Neural cell (in vitro differentiated cells): ENCODE measurements at regions not wholly inside any gene's neighbourhood (a gene's known extent, or its start where the extent isn't known, plus 50 kb on each side); places are given as distances from the start of the nearest gene placed in this dataset.

Experiments used
- H2AFZ ChIP-seq: fragments of 200-600, 300-800 bp; sonication (generic), shearing (Covaris generic); 2 replicates; pipeline ENCODE4 v1.6.0; 2014; ENCODE audit warnings: low read depth, mild to moderate bottlenecking, antibody characterized with exemption, low read length, moderate library complexity
- H3F3A ChIP-seq: fragments of 200-600 bp; shearing (Covaris generic); 2 replicates; pipeline ENCODE4 v1.6.1; 2016; ENCODE audit warnings: mild to moderate bottlenecking, moderate library complexity, mixed read lengths, antibody characterized with exemption, low read length; ENCODE audit not compliant: insufficient read depth, poor library complexity, severe bottlenecking
- H3K27ac ChIP-seq: fragments of 200-600, 300-800 bp; sonication (generic), shearing (Covaris generic); 2 replicates; pipeline ENCODE4 v1.5.1; 2014; ENCODE audit warnings: mild to moderate bottlenecking, low read length, moderate library complexity
- H3K27me3 ChIP-seq: fragments of 300-800, 200-600 bp; sonication (generic), shearing (Covaris generic); 2 replicates; pipeline ENCODE4 v1.6.0; 2014; ENCODE audit warnings: mild to moderate bottlenecking, low read depth, low read length, moderate library complexity; ENCODE audit not compliant: insufficient read depth
- H3K36me3 ChIP-seq: fragments of 300-800, 200-600 bp; sonication (generic), shearing (Covaris generic); 2 replicates; pipeline ENCODE4 v1.5.1; 2014; ENCODE audit warnings: mild to moderate bottlenecking, antibody characterized with exemption, low read length, moderate library complexity; ENCODE audit not compliant: insufficient read depth
- H3K4me2 ChIP-seq: fragments of 300-800, 200-600 bp; sonication (generic), shearing (Covaris generic); 2 replicates; pipeline ENCODE4 v1.6.0; 2014; ENCODE audit warnings: mild to moderate bottlenecking, low read length
- H3K4me3 ChIP-seq: fragments of 300-800, 200-600 bp; sonication (generic), shearing (Covaris generic); 2 replicates; pipeline ENCODE4 v1.5.1; 2014; ENCODE audit warnings: mild to moderate bottlenecking, low read length, moderate library complexity
- H3K79me2 ChIP-seq: fragments of 200-600 bp; shearing (Covaris generic); replicated peaks from 2 replicates; pipeline ENCODE4 v1.6.0; 2014; ENCODE audit warnings: mild to moderate bottlenecking, low read length, moderate library complexity; ENCODE audit not compliant: insufficient read depth
- H3K9ac ChIP-seq: fragments of 300-800, 200-600 bp; sonication (generic), shearing (Covaris generic); 2 replicates; pipeline ENCODE4 v1.6.1; 2016; ENCODE audit warnings: mild to moderate bottlenecking, low read length, mixed read lengths
- H3K9me2 ChIP-seq: fragments of 200-600 bp; shearing (Covaris generic); 2 replicates; pipeline ENCODE4 v1.6.1; 2016; ENCODE audit warnings: mild to moderate bottlenecking, low read length, mixed read lengths; ENCODE audit not compliant: insufficient read depth
- H3K9me3 ChIP-seq: fragments of 200-600, 300-800 bp; sonication (generic), shearing (Covaris generic); 2 replicates; pipeline ENCODE4 v1.6.1; 2016; ENCODE audit warnings: mild to moderate bottlenecking, mixed run types, low read length, moderate library complexity, mixed read lengths
- H4K20me1 ChIP-seq: fragments of 200-600 bp; shearing (Covaris generic); 2 replicates; pipeline ENCODE4 v1.6.1; 2016; ENCODE audit warnings: mild to moderate bottlenecking, mixed run types; ENCODE audit not compliant: insufficient read depth
- EP300 ChIP-seq: fragments of 450-650 bp; conservative IDR thresholded peaks from 2 replicates; pipeline ENCODE4 v1.6.1; 2014; ENCODE audit warnings: antibody characterized with exemption, mild to moderate bottlenecking, moderate library complexity; ENCODE audit not compliant: poor library complexity, severe bottlenecking
- EZH2 ChIP-seq: fragments of 200-600, 300-800 bp; shearing (Covaris generic), sonication (generic); IDR thresholded peaks from 2 replicates; pipeline ENCODE4 v1.6.1; 2014; ENCODE audit warnings: antibody characterized with exemption, low read length, borderline replicate concordance, mild to moderate bottlenecking; ENCODE audit not compliant: insufficient read depth, poor library complexity, severe bottlenecking
- MXI1 ChIP-seq: fragments of 450-650 bp; conservative IDR thresholded peaks from 2 replicates; pipeline ENCODE4 v1.6.1; 2014; ENCODE audit warnings: antibody characterized with exemption, mild to moderate bottlenecking; ENCODE audit not compliant: poor library complexity, severe bottlenecking
- POLR2AphosphoS5 ChIP-seq: IDR thresholded peaks from 2 replicates; pipeline ENCODE4 v1.6.1; 2012
- RAD21 ChIP-seq: fragments of 450-650 bp; conservative IDR thresholded peaks from 2 replicates; pipeline ENCODE4 v1.6.1; 2014; ENCODE audit warnings: antibody characterized with exemption, mild to moderate bottlenecking, moderate library complexity
- SMC3 ChIP-seq: fragments of 450-650 bp; conservative IDR thresholded peaks from 2 replicates; pipeline ENCODE4 v1.6.1; 2014; ENCODE audit warnings: antibody characterized with exemption, mild to moderate bottlenecking, moderate library complexity; ENCODE audit not compliant: poor library complexity
- TAF1 ChIP-seq: IDR thresholded peaks from 2 replicates; pipeline ENCODE4 v1.6.1; 2012; ENCODE audit warnings: low read depth
- TF ChIP-seq, protein P1 (sequence below): IDR thresholded peaks from 2 replicates; pipeline ENCODE4 v1.6.1; 2012; ENCODE audit warnings: borderline replicate concordance
- TF ChIP-seq, protein P2 (sequence below): fragments of 450-650 bp; IDR thresholded peaks from 2 replicates; pipeline ENCODE4 v1.5.1; 2014; ENCODE audit warnings: antibody characterized with exemption, mild to moderate bottlenecking, moderate library complexity; ENCODE audit not compliant: poor library complexity, severe bottlenecking

DNA sequence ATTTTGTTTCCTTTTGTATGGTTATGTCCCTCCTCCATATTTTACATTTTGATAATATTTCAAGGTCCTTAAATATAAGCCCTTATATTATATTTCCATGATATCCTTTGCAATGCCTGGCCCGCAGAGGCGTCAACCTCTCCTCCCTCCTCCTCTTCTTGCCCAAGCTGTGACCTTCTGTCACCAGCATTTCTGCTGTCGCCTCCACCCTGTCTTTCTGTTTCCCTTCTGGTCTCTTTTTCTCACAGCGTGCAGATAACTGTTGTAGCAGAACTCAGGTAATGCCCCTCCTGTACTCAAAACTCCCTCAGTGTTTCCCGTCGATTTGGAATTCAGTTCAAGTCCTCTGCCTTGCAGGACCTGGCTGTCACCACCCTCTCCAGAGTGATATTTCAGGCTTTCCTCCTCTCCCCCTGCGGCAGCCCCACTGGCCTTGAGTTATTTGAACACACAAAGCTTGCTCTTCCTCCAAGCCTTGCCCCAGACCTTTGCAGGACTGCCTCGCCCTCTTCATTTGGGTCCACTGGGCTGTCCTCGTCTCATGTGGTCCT lies 709.3 kb downstream of the DCDC2C start:
- TF ChIP-seq SMC3 (no peak), POLR2AphosphoS5 (no peak), TAF1 (no peak), MXI1 (no peak), EZH2 (no peak), RAD21 (no peak), EP300 (no peak)
- TF ChIP-seq, protein P1, sequence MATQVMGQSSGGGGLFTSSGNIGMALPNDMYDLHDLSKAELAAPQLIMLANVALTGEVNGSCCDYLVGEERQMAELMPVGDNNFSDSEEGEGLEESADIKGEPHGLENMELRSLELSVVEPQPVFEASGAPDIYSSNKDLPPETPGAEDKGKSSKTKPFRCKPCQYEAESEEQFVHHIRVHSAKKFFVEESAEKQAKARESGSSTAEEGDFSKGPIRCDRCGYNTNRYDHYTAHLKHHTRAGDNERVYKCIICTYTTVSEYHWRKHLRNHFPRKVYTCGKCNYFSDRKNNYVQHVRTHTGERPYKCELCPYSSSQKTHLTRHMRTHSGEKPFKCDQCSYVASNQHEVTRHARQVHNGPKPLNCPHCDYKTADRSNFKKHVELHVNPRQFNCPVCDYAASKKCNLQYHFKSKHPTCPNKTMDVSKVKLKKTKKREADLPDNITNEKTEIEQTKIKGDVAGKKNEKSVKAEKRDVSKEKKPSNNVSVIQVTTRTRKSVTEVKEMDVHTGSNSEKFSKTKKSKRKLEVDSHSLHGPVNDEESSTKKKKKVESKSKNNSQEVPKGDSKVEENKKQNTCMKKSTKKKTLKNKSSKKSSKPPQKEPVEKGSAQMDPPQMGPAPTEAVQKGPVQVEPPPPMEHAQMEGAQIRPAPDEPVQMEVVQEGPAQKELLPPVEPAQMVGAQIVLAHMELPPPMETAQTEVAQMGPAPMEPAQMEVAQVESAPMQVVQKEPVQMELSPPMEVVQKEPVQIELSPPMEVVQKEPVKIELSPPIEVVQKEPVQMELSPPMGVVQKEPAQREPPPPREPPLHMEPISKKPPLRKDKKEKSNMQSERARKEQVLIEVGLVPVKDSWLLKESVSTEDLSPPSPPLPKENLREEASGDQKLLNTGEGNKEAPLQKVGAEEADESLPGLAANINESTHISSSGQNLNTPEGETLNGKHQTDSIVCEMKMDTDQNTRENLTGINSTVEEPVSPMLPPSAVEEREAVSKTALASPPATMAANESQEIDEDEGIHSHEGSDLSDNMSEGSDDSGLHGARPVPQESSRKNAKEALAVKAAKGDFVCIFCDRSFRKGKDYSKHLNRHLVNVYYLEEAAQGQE = no peak
- TF ChIP-seq, protein P2, sequence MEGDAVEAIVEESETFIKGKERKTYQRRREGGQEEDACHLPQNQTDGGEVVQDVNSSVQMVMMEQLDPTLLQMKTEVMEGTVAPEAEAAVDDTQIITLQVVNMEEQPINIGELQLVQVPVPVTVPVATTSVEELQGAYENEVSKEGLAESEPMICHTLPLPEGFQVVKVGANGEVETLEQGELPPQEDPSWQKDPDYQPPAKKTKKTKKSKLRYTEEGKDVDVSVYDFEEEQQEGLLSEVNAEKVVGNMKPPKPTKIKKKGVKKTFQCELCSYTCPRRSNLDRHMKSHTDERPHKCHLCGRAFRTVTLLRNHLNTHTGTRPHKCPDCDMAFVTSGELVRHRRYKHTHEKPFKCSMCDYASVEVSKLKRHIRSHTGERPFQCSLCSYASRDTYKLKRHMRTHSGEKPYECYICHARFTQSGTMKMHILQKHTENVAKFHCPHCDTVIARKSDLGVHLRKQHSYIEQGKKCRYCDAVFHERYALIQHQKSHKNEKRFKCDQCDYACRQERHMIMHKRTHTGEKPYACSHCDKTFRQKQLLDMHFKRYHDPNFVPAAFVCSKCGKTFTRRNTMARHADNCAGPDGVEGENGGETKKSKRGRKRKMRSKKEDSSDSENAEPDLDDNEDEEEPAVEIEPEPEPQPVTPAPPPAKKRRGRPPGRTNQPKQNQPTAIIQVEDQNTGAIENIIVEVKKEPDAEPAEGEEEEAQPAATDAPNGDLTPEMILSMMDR = no peak

DNA sequence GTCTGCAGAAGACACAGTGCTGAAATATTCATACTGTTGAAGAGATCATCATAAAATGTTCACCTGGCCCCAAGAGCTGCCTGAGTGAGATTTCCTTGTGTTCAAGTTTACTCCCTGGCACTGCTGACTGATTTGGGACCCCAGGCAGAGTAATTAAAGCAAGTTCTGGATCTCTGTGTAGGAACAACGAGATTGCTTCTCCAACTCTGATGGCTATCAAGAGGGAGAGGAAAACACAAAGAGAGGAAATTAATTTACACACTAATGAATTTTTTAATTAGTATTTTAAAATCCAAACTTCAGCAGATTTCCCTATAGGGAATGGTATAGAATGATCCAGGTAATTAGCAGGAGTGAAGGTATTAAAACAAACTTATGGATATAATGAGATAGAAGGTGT lies 711.8 kb downstream of the DCDC2C start:
- Histone ChIP-seq H3K9ac (no peak overlapping the region), H3F3A (no peaks in the 10 kb centered on the region), H3K4me2 (no peak overlapping the region), H3K79me2 (no peaks in the 10 kb centered on the region), H3K27ac (no peak overlapping the region), H2AFZ (no peak overlapping the region), H3K27me3 (no peaks in the 10 kb centered on the region), H4K20me1 (no peaks in the 10 kb centered on the region), H3K9me2 (no peaks in the 10 kb centered on the region), H3K36me3 (no peaks in the 10 kb centered on the region), H3K9me3 (no peaks in the 10 kb centered on the region), H3K4me3 (no peak overlapping the region)
- no peak for TF ChIP-seq TAF1
- no peak for TF ChIP-seq POLR2AphosphoS5
- TF ChIP-seq MXI1 = no peak
- no peak for TF ChIP-seq EP300
- TF ChIP-seq, protein P1 = no peak
- TF ChIP-seq RAD21 = no peak
- TF ChIP-seq, protein P2 = no peak

More for the DNA sequence above, 709.3 kb downstream of the DCDC2C start:
- no peak overlapping the region for H2AFZ ChIP-seq
- no peaks in the 10 kb centered on the region for H4K20me1 ChIP-seq
- H3F3A ChIP-seq = no peaks in the 10 kb centered on the region
- H3K9me3 ChIP-seq = no peaks in the 10 kb centered on the region
- H3K27ac ChIP-seq = no peak overlapping the region
- H3K79me2 ChIP-seq = no peaks in the 10 kb centered on the region
- H3K4me2 ChIP-seq = no peak overlapping the region
- H3K9ac ChIP-seq = no peak overlapping the region
- no peaks in the 10 kb centered on the region for H3K27me3 ChIP-seq
- H3K36me3 ChIP-seq = no peaks in the 10 kb centered on the region
- H3K9me2 ChIP-seq = no peaks in the 10 kb centered on the region
- H3K4me3 ChIP-seq = no peak overlapping the region
